ENCODE measurements at regions not wholly inside any gene's neighbourhood (a gene's known extent, or its start where the extent isn't known, plus 50 kb on each side); places are given as distances from the start of the nearest gene placed in this dataset.

DNA sequence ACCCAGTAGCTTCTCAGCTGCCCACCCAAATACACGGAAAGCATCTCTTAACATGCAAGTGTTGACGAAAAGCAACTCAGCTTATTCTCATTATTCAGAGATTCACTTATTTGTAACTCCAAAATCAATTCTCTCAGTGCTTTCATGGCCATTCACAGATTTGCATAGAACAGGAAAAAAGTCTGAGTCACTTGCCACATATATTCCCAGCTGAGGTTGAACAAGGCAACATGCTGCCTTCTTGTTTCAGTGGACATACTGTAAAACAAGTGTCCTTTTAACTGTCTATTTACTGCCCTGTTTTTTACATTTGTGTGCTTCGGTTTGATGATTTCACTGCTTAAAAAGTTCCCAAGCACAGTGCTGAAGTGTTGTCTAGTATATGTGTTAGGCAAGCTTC lies 273.0 kb downstream of the LTN1 start:
- TF ChIP-seq, protein P1, sequence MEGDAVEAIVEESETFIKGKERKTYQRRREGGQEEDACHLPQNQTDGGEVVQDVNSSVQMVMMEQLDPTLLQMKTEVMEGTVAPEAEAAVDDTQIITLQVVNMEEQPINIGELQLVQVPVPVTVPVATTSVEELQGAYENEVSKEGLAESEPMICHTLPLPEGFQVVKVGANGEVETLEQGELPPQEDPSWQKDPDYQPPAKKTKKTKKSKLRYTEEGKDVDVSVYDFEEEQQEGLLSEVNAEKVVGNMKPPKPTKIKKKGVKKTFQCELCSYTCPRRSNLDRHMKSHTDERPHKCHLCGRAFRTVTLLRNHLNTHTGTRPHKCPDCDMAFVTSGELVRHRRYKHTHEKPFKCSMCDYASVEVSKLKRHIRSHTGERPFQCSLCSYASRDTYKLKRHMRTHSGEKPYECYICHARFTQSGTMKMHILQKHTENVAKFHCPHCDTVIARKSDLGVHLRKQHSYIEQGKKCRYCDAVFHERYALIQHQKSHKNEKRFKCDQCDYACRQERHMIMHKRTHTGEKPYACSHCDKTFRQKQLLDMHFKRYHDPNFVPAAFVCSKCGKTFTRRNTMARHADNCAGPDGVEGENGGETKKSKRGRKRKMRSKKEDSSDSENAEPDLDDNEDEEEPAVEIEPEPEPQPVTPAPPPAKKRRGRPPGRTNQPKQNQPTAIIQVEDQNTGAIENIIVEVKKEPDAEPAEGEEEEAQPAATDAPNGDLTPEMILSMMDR (IDR thresholded peaks at IDR 0.05), result no peak
- no peak for TF ChIP-seq EZH2 (IDR thresholded peaks at IDR 0.05; ENCODE audit: borderline replicate concordance, insufficient read depth, low read depth, low read length, poor library complexity, severe bottlenecking)
